NCI-H187 (cell line): ENCODE measurements at regions not wholly inside any gene's neighbourhood (a gene's known extent, or its start where the extent isn't known, plus 50 kb on each side); places are given as distances from the start of the nearest gene placed in this dataset.
"Not testable (repeated sequence)": the region's sequence is repeated elsewhere in the genome, so short reads cannot be mapped to it uniquely, and the experiment has no call there.

Source experiments
- DNase-seq, 2 experiments: peaks; one replicate each; lab custom pipeline; 2025; lab: John Stamatoyannopoulos, UW

GRCh38 chr11:91326280-91326679 lies 898.3 kb upstream of the FAT3 start:
- no peak for DNase-seq

- no peak for DNase-seq
Observed at GRCh38 chr11:91314521-91314920, 910.1 kb upstream of the FAT3 start.

DNA sequence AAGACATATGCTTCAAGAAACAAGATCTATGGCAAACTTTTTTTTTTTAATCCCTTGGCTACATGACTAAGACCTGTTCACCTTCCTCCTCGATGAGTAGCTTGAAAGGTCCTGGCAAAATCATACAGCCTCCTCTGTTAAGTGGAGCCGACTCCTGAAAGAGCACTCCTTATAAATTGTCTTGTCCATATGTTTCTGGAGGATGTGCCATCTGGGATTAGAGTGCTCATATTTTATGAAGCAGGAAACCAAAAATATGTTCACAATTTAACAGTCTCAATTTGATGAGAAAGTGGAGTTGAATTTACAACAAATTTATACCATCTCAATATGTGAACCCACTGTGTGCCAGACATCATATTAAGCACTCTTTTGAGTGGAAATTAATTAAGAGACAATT lies 912.1 kb upstream of the FAT3 start:
- no peak for DNase-seq

GRCh38 chr11:91310085-91310484 lies 914.5 kb upstream of the FAT3 start:
- no peak for DNase-seq

DNA sequence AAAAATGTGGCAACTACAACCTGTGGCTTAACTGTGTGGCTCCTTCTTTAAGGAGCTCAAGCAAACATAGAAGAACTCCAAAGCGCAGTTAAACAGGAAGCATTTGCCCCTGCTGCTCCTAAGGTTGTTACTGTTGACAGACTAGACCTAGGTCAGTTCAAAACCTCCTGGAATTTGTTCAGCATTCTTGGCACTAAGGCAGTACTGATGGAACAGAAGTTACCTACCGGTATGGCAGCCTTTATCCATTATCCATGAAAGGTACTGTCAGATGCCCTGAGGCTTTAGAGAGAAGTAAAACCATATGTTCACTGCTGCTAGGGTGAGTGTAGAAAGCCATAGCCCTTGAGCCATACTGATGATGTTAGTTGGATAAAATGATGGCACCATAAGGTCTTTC lies 916.5 kb upstream of the FAT3 start:
- no peak for DNase-seq

GRCh38 chr11:91305402-91305801 lies 919.2 kb upstream of the FAT3 start:
- DNase-seq: peak in 1 of 2 experiments; percentile 16

DNA sequence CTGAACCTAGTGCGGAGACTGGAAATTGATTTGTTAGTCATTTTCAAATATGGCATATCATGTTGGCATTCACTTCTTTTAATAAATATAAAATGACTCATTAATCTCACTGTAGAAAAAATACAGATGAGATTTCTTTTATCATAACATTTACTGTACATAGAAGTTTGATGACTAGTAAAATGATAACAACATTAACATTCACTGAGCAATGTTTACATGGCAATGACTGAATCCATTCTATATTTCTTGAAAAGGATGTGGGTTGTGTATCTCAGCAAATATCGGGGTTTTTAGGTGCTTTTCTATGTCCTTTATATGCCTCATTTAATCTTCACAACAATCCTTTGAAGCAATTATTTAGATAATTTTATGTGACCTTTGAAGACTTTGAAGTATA lies 920.9 kb upstream of the FAT3 start:
- DNase-seq: no peak

DNA sequence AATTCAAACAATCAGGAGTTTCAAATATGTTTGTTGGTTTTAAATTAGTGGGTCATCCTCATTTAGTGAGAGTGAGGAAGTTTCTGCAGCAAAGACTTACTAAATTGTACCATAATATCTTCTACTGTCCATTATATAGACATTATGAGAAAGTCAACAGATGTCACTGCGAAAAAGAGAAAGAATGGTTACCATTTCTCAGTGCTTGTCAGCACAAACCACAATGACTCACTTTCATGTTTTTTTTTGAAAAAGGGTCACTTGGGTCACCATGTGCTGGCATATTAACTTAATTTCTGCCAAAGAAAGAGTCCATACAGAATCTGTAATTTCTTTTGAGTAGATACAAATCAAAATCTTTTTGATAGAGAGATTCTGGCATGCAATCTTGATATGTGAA lies 924.6 kb upstream of the FAT3 start:
- no peak for DNase-seq

- DNase-seq: no peak
Observed at GRCh38 chr11:91296629-91297028, 928.0 kb upstream of the FAT3 start.

- DNase-seq: no peak
Observed at GRCh38 chr11:91295591-91295990, 929.0 kb upstream of the FAT3 start.

DNA sequence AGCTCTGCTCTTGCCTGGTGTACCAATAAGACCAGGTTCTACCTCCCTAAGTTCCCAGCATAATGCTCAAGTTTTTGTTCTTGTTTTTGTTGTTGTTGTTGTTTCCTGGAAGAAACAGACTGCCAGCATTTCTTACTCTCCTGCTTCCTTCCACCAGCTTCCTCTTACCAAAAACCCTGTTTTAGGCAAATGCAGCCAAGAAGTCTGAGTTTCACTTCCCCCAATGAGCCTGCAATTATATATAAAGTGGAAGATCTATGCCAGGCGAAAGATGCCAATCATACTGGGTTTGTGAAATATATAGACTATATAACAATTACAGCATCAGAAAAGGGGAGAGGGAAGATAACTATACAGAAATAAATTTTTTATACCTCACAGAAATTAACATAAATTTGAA lies 931.5 kb upstream of the FAT3 start:
- no peak for DNase-seq

DNA sequence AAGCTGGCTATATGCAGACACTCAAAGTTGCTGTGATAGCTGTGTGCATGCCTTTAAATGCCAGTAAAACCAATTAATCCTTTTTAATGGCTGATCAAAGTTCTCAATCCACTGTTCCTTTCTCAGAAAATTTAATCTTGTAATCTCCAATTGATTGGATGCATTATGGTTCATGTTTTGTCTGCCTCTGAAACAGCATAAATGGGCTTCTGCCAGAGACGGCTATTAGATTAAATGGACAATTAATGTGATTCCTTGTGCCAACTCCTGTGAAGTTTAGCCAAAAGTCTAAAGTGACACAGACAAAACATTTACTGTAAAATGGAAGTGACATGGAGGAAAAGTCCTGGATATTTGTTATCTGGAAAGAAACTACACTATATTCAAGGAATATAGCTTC lies 952.5 kb upstream of the FAT3 start:
- DNase-seq: no peak

DNA sequence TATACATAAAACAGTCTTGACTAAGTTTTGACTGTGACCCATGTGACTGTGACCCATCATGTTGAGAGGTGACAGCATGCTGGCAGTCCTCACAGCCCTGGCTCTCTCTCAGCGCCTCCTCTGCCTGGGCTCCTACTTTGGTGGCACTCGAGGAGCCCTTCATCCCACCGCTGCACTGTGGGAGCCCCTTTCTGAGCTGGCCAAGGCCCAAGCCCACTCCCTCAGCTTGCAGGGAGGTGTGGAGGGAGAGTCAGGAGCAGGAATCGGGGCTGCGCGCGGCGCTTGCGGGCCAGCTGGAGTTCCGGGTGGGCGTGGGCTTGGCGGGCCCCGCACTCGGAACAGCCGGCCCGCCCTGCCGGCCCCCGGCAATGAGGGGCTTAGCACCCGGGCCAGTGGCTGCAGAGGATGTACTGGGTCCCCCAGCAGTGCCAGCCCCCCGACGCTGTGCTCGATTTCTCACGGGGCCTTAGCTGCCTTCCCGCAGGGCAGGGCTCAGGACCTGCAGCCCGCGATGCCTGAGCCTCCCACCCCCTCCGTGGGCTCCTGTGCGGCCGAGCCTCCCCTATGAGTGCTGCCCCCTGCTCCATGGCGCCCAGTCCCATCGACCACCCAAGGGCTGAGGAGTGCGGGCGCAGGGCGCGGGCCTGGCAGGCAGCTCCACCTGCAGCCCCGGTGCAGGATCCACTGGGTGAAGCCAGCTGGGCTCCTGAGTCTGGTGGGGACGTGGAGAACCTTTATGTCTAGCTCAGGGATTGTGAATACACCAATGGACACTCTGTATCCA lies 955.9 kb upstream of the FAT3 start:
- not testable (repeated sequence) for DNase-seq

- DNase-seq: no peak
Observed at GRCh38 chr11:91265946-91266345, 958.7 kb upstream of the FAT3 start.

DNA sequence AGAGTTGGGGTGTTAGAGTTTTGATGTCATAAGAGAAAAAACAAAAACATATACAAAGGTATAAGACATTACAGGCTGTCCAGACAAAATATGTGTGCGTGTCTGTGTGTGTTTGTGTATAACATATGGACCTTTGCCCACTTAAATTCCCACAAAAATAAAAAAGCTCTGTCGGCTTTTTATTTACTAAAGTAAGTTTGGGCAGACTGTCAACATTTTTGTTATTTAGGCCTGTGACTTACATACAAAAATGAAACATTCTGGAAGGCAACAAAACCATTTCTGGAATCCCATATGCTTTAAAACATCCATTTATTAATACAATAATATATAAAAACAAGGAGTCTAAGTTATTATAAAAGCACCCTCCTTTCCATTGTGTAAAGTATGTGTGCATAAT lies 960.1 kb upstream of the FAT3 start:
- no peak for DNase-seq

DNA sequence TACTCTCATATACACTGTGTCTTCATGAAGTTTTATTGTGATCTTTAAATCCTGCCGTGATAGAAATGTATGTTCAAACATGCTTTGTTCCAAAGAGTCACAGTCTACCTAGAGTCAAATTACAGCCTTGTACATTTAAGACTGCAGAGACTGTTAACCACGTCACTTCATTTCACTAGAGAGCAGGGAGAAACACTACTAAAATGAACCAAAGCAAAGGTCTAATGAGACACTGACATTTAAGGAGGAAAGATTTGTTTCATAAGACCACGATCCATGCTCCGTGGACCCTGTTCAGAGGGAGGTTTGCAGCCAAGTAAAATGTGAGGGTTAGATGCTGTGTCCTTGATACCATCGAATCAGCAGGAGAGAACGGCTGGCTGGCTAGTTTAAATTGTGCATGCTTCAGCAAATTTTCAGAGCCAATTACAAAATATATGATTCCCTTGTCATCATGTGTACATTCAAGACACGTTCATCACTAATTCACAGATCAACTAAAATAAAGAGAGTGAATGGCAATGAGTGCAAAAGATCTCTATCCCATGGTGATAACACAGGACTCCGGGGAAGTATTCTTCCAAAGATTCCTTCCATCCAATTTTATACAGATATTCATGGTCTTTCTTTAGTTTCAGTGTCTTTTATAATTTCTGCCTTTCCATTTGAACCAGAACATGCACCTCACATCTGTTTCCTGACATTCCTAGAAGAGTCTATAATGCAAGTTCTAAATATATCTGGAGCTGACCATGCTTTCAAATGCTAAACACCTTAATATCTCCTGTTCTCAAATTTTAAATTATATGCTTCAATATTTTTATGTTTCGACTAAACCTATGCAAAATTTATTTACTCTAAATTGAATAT lies 960.9 kb upstream of the FAT3 start:
- DNase-seq: no peak

- DNase-seq: no peak
Observed at GRCh38 chr11:91261513-91261912, 963.1 kb upstream of the FAT3 start.

DNA sequence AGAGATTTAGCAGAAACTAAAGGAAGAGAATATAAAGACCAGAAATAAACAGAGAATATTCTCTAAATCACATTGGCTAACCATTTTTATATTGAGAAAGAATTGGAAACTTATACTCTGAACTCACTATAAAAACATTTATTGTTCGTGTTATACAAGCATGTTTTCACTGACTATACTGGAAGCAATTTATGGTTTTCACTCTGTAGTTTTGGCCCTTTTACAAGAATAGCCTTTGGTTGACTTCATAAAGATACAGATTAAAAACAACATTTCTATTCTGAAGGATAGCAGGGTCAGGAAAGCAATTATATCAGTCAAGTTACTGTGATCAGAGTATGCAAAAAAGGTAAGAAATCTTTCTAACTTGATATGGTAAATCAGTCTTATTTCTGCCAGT lies 965.7 kb upstream of the FAT3 start:
- DNase-seq: no peak

- no peak for DNase-seq
Observed at GRCh38 chr11:91257667-91258066, 967.0 kb upstream of the FAT3 start.

DNA sequence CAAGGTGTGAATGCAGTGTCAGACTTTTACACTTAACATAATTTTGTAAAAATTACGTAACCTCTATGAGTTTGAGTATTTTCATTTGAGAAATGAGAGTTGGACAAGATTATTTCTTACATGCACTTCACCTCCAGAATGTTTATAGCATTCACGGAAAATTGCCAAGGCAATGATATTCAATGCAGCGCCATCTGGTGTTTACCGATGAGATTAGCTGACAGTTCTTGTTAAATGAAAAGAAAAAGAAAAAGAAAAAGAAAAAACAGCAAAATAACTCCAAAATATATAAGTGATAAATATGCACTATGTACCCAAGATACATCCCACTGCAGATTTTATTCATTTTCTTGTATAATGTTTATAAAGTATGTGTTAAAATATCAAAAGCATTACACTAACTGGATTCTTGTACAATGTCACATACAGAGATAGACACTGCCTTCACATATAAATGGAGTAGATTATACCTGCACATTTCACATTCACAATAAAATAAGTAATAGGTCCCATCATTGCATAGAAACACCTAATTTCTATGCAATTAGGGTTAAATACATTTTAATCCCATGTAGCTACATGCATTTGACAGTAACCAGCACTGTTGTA lies 976.3 kb upstream of the FAT3 start:
- DNase-seq: no peak

DNA sequence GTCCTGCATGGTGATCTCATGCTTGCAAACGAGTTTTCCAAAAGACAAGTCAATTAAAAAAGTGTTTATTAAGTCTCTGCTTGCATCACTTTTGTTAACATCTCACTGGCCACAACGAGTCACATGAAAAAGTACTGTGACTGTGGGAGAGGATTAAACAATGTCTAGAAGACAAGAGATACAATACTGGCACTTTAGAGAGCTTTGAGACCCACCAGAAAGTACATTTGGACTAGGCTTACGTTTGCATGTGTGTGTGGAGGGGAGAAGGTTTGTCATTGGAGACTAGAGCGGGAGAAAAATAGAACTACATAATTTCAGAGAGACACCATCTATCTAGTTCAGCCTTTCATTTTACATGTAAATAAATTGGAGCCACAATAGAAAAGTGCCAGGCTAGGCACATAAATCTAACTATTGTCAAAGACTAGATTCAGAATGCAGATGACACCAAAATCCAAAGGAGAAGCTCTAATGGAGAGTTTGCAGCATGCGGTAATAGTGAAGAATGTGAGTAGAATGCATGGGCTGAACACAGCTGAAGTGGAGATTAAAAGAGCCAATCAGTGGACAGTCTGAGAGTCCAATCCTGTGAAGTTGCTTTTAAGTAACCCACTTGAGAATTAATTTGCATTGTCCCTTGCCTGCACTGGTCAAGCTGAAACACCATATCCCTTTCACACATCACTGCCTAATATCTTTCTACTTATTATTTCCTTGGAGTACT lies 977.4 kb upstream of the FAT3 start:
- no peak for DNase-seq

GRCh38 chr11:91244912-91245311 lies 979.7 kb upstream of the FAT3 start:
- no peak for DNase-seq
